Femur (tissue), 1 donor: ENCODE measurements at regions not wholly inside any gene's neighbourhood (a gene's known extent, or its start where the extent isn't known, plus 50 kb on each side); places are given as distances from the start of the nearest gene placed in this dataset.

Experiments
- DNase-seq: peaks from one replicate; pipeline ENCODE4 v3.0.0-alpha.2; 2017

- no peak for DNase-seq
Observed at GRCh38 chrX:44470816-44471215, 71.8 kb downstream of the FUNDC1 start.

GRCh38 chrX:44462850-44463249 lies 79.8 kb downstream of the FUNDC1 start:
- no peak for DNase-seq

DNA sequence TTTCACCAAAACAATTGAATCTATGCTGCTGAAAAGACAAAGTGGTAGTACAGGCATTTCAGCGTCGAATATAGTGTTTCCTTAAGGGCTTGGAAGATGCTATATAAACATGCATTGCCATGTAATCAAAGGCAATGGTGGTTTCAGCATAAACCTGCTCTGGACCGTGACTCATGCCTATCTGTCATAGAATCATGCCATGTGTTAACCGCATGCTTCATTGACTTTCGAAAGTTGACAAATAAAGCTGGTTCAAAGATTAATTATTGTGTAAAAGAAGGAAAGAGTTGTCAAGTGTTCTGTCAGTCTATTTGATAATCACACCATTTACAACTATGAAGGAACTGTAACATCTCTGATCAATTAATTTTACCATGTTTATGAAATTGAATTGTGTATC lies 83.2 kb downstream of the FUNDC1 start:
- DNase-seq, result no peak

DNA sequence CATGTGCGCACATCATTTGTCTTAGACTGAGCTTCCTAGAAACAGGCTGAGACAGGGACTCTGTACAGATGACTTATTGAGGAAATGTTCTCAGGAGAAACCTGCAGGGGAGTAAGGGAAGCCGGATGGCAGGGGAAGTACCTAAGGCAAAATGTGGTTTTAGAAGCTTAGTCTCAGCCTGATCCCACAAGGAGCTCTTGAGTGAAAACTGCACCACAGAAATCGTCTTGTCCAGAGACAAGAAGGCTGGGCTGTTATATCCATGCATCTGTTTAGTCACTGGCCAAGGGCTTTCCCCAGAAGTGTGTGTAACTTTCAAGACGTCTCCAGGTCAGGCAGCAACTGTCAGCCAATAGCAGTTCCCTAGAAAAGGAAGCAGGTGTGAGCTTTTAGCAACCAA lies 86.0 kb downstream of the FUNDC1 start:
- DNase-seq, result no peak

DNA sequence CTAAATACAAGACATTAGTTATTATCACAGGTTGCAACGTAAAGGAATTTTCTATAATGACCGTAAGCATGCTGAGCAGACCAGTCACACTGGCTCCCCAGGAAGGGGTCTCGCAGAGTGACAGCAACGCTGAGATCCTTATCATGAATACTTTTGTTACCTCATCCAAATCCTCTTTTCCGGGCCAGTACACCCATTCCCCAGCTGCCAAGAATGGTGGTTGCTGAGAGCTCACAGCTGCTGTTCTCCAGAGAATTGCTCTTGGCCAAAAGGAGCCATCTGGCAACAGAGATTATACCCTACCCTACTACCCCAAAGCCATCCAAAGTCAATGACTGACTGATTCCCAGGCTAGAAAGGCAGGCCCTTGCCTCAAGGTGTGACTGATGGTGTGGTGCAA lies 91.6 kb downstream of the FUNDC1 start:
- DNase-seq, result no peak

- no peak for DNase-seq
Observed at GRCh38 chrX:44447214-44447613, 95.4 kb downstream of the FUNDC1 start.

DNA sequence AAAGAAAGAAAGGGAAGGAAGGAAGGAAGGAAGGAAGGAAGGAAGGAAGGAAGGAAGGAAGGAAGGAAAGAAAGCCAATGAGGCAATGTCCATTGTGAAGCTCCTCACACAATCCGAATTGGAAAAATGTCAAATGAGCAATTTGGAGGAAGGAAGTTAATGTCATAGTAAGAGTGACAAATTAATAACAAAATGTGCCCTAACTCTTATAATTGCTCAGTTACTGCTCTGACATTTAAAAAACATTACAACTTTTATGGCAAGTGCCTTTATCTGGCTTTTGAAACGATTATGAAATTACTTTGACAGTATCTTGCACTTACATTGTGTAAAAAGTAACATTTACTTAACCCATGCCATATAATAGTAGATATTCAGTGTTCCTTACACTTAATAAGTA lies 96.5 kb upstream of the EFHC2 start:
- DNase-seq, result no peak

DNA sequence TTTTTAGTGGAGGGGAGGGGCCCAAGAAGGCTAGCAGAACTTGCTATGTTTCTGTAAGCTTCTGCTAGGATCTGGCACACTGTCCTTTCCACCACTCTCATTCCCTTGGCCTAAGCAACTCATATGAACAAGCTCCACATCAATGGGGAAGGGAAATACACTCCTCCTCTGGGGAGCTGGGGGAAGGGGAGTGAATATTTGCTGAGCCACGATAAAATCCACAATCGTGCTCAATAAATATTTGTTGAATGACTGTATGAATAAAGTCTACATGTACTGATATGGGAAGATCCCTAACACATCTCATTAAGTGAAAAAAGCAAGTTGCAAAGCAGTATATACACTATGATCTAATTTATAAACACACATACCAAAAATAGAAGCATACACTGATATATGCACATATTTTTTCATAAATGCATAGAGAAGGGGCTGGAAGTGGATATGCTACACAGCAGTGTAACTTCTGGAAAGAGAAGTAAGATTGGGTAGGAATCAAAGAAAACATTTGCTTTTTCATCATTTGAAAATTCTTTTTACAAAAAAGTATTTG lies 95.8 kb upstream of the EFHC2 start:
- no peak for DNase-seq

DNA sequence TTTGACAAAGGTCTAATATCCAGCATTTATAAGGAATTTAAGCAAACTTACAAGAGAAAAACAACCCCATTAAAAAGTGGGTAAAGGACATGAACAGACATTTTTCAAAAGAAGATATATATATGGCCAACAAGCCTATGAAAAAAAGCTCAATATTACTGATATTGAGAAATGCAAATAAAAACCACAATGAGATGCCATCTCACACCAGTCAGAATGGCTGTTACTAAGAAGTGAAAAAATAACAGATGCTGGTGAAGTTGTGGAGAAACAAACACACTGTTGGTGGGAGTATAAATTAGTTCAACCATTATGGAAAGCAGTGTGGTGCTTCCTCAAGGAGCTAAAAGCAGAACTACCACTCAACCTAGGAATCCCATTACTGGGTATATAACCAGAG lies 91.6 kb upstream of the EFHC2 start:
- no peak for DNase-seq

DNA sequence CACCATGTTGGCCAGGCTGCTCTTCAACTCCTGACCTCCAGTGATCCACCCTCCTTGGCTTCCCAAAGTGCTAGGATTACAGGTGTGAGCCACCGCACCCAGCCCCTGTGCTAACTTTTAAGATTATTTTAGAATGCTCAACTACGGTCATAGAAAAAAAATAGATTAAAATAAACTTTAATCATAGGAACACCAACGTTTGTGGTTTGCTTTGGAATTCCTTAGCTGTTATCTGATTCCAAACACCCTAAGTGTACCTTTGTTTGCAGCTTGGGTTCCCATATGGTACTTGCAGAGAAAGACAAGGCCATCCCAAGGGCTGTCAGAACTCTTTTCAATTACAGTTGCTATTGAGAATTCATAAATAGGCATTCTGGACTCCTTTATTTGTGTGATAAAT lies 90.1 kb upstream of the EFHC2 start:
- no peak for DNase-seq

DNA sequence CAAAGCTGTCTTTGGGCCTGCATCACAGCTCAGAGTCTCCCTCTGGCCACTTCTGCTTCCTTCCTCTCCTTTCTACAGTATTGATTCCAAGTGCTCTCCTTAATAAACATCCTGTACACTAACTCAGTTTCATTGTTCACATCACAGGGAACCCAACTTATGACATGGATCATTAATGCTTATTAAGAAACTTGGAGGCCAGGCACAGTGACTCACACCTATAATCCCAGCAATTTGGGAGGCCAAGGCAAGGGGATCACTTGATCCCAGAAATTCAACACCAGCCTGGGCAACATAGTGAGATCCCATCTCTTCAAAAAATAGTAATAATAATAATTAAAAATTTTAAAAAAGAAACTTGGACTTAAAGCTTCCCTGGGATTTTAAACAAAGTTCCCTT lies 89.2 kb upstream of the EFHC2 start:
- DNase-seq, result no peak

GRCh38 chrX:44431194-44431593 lies 87.7 kb upstream of the EFHC2 start:
- no peak for DNase-seq

GRCh38 chrX:44428989-44429627 lies 85.6 kb upstream of the EFHC2 start:
- no peak for DNase-seq

- DNase-seq, result no peak
Observed at GRCh38 chrX:44422631-44423030, 79.2 kb upstream of the EFHC2 start.

GRCh38 chrX:44415639-44416386 lies 72.3 kb upstream of the EFHC2 start:
- DNase-seq, result no peak

GRCh38 chrX:44401151-44401550 lies 57.7 kb upstream of the EFHC2 start:
- DNase-seq, result no peak

DNA sequence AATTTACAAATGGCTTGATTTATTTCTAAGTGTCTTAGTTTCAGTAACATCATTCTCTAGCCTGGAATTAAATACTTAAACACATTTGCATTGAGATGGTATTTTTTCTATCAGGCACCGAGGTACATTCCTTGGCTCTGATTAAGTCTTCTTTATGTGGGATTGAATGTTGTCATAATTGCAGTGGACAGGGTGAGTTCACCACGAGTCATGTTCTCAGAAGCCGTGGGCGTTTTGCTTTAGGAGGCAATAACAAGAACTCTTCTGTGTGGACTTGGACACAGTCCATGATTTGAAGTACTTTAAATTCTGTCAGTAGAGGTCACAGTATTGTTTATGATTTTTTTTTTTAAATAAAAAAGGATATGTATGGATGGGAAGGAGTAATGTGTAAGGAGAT lies 57.1 kb upstream of the EFHC2 start:
- peak; percentile 18 for DNase-seq

DNA sequence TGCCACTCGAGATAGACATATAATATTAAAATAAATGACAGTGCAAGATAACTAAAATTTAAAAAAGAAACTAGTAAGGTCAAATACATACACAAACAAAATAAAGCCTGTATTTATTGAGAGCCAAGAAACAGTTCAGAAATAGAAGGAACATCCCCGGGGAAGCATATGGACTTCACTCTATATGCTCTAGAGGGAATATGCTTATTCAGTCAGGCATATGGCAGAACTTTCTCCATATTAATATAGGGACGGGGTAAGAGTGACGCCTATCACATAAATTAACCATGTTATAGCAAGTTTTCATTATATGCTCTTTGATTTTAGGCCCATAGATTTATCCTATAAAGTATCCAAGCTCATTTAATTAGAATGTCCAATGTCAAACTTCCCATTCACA lies 56.7 kb upstream of the EFHC2 start:
- no peak for DNase-seq
